A549 (cell line): ENCODE measurements at regions not wholly inside any gene's neighbourhood (a gene's known extent, or its start where the extent isn't known, plus 50 kb on each side); places are given as distances from the start of the nearest gene placed in this dataset.

Experiments
- HMGXB4 ChIP-seq: fragments of 250-450 bp; sonication (Bioruptor Pico); IDR thresholded peaks from 2 replicates; pipeline ENCODE4 v1.5.0; 2021; ENCODE audit warnings: mild to moderate bottlenecking, moderate library complexity, borderline replicate concordance
- POLR2A ChIP-seq: IDR thresholded peaks from 2 replicates; pipeline ENCODE4 v1.6.1; 2012; ENCODE audit warnings: mild to moderate bottlenecking, low read length

GRCh38 chr5:101643794-101644193 lies 652.3 kb downstream of the SLCO4C1 start:
- TF ChIP-seq POLR2A (no peak), HMGXB4 (CRISPR knock-in tag) (no peak)
